ENCODE measurements at regions not wholly inside any gene's neighbourhood (a gene's known extent, or its start where the extent isn't known, plus 50 kb on each side); places are given as distances from the start of the nearest gene placed in this dataset.

- Histone ChIP-seq H2AFZ (ENCODE audit: low read depth, low read length) (no peak overlapping the region), H3K4me2 (ENCODE audit: insufficient read depth, low read length) (no peak overlapping the region), H4K20me1 (replicated peaks; ENCODE audit: control insufficient read depth, insufficient read depth, low read length) (no peaks in the 10 kb centered on the region), H3K4me3 (no peak overlapping the region), H3K4me1 (replicated peaks in 1 of 2; ENCODE audit: control insufficient read depth in 2 of 2, insufficient read depth in 2 of 2, low read length in 2 of 2) (peaks cover 0 to 21% of the 10 kb centered on the region in 2 experiments; a peak in 4 of 5 replicates), H3K36me3 (ENCODE audit: control insufficient read depth, insufficient read depth, low read length) (no peaks in the 10 kb centered on the region), H3K9me1 (ENCODE audit: control insufficient read depth, insufficient read depth, low read length) (no peaks in the 10 kb centered on the region), H3K27me3 (ENCODE audit: control insufficient read depth in 2 of 2, insufficient read depth in 2 of 2, low read length in 2 of 2) (peaks cover 0 to 7% of the 10 kb centered on the region in 2 experiments; a peak in 2 of 5 replicates), H3K9ac (ENCODE audit: insufficient read depth in 1 of 2, low read depth in 2 of 2, low read length in 2 of 2) (no peak overlapping the region), H3K79me2 (ENCODE audit: control insufficient read depth, insufficient read depth, low read length) (no peaks in the 10 kb centered on the region), H3K9me3 (replicated peaks; ENCODE audit: control insufficient read depth, insufficient read depth, low read depth, low read length) (no peaks in the 10 kb centered on the region), H3K27ac (ENCODE audit: extremely low read depth, low read depth, low read length) (no peak overlapping the region)
- BruUV-seq (replicated peaks) = no TSS peak
- intact Hi-C loops (cut with micrococcal nuclease) (no loop called here), in situ Hi-C loops (cut with MboI) (no loop called here)
- ChIA-PET CTCF (ENCODE audit: low intra/inter-chr PET ratio) (no interaction called here), POLR2A (interaction anchor here (0.7 to 1.3 kb wide), 5 partner anchors 9 to 196 kb away, joined by 3 read pairs; no protein-coding TSS in a partner anchor)
- no peak for FAIRE-seq
- no peak; the same call in 2 of the 3 replicates for ATAC-seq
- WGBS (ENCODE audit: insufficient coverage, low coverage, missing lambda C conversion rate) = 2% methylated on average over 7 of the region's 7 CpGs
- peak in 1 of 4 experiments; percentile 10 for DNase-seq (ENCODE audit: extremely low read depth in 1 of 4, low spot score in 3 of 4)
- TF ChIP-seq TRIM24 (IDR thresholded peaks at IDR 0.05) (peak in 1 of 2 experiments; percentile 87; a peak in 2 of 4 replicates), SNIP1 (IDR thresholded peaks at IDR 0.05; ENCODE audit: low read depth) (no peak), HIVEP1 (CRISPR knock-in tag; IDR thresholded peaks at IDR 0.05) (peak; percentile 83; the same call in 1 of the 2 replicates), ARID1B (IDR thresholded peaks at IDR 0.05) (peak; percentile 74; the same call in 1 of the 2 replicates), EZH2 (IDR thresholded peaks at IDR 0.05; ENCODE audit: borderline replicate concordance, low read depth, low read length) (no peak), FIP1L1 (IDR thresholded peaks at IDR 0.05; ENCODE audit: low read depth, low read length, poor library complexity, severe bottlenecking) (no peak), HDAC3 (IDR thresholded peaks at IDR 0.05; ENCODE audit: borderline replicate concordance, partially characterized antibody) (peak; percentile 59), ZNF263 (CRISPR knock-in tag; IDR thresholded peaks at IDR 0.05; ENCODE audit: borderline replicate concordance) (no peak), NELFE (IDR thresholded peaks at IDR 0.05; ENCODE audit: insufficient read depth, insufficient read length) (no peak), TFAM (CRISPR knock-in tag; conservative IDR thresholded peaks at IDR 0.05) (no peak), CEBPG (CRISPR knock-in tag; IDR thresholded peaks at IDR 0.05) (no peak), CEBPG (tag; conservative IDR thresholded peaks at IDR 0.05 in 1 of 2, IDR thresholded peaks at IDR 0.05 in 1 of 2) (peak; percentile 85 to 95), SMARCE1 (IDR thresholded peaks at IDR 0.05) (peak; percentile 27; the same call in 1 of the 2 replicates), GABPB1 (CRISPR knock-in tag; IDR thresholded peaks at IDR 0.05) (0 out of 2 replicates have a peak, but pooled peaks have one; percentile 43), NCOR1 (IDR thresholded peaks at IDR 0.05) (0 out of 2 replicates have a peak, but pooled peaks have one; percentile 4), ZNF175 (CRISPR knock-in tag; IDR thresholded peaks at IDR 0.05; ENCODE audit: low read depth) (peak; percentile 89), SAFB (IDR thresholded peaks at IDR 0.05; ENCODE audit: borderline replicate concordance, low read depth, low read length) (no peak), HBP1 (CRISPR knock-in tag; IDR thresholded peaks at IDR 0.05) (peak; percentile 96), ZNF778 (CRISPR knock-in tag; IDR thresholded peaks at IDR 0.05) (no peak), ZNF408 (CRISPR knock-in tag; IDR thresholded peaks at IDR 0.05; ENCODE audit: low read depth) (no peak), SMAD1 (IDR thresholded peaks at IDR 0.05; ENCODE audit: low read depth, low read length, partially characterized antibody) (no peak), NFXL1 (CRISPR knock-in tag; IDR thresholded peaks at IDR 0.05) (0 out of 2 replicates have a peak, but pooled peaks have one; percentile 36), SMAD3 (CRISPR knock-in tag; conservative IDR thresholded peaks at IDR 0.05) (peak; percentile 76), POLR3A (IDR thresholded peaks at IDR 0.05; ENCODE audit: borderline replicate concordance, extremely low read depth, insufficient read depth, insufficient read length) (no peak), ZNF239 (CRISPR knock-in tag; IDR thresholded peaks at IDR 0.05) (peak; percentile 55; the same call in 1 of the 2 replicates)
Measured at GRCh38 chr1:112322018-112322417, 74.0 kb upstream of the CTTNBP2NL start.

All from K562 (cell line).